CD8-positive, alpha-beta memory T cell (primary cell): ENCODE measurements at regions not wholly inside any gene's neighbourhood (a gene's known extent, or its start where the extent isn't known, plus 50 kb on each side); places are given as distances from the start of the nearest gene placed in this dataset.

Source experiments
- CTCF ChIA-PET: fragments of 350-600 bp; sonication (Branson Sonifier 250); formaldehyde crosslinking; loops from one replicate; lab custom pipeline; 2021; ENCODE audit warnings: antibody characterized with exemption; lab: Charles Lee
- POLR2A ChIA-PET: fragments of 350-600 bp; sonication (Branson Sonifier 250); formaldehyde crosslinking; loops from one replicate; lab custom pipeline; 2021; ENCODE audit warnings: antibody characterized with exemption; lab: Charles Lee
- DNase-seq, 5 donors: peaks; one replicate each; pipeline versions ENCODE4 v3.0.0 to v3.0.0-alpha.2; 2020 to 2022; ENCODE audit warnings: mixed read lengths in 1 of 5
- H3K27ac ChIP-seq: one replicate; pipeline ENCODE4 v1.7.0; 2013; ENCODE audit warnings: low read depth, mild to moderate bottlenecking, low read length, moderate library complexity
- H3K27me3 ChIP-seq: 2 replicates; pipeline ENCODE4 v1.7.0; 2013; ENCODE audit warnings: low read length, mild to moderate bottlenecking; ENCODE audit not compliant: insufficient read depth, poor library complexity, severe bottlenecking
- H3K36me3 ChIP-seq: 2 replicates; pipeline ENCODE4 v1.7.0; 2013; ENCODE audit warnings: mild to moderate bottlenecking, low read length, moderate library complexity; ENCODE audit not compliant: insufficient read depth
- H3K4me1 ChIP-seq: 2 replicates; pipeline ENCODE4 v1.7.0; 2013; ENCODE audit warnings: mild to moderate bottlenecking, low read length, moderate library complexity; ENCODE audit not compliant: insufficient read depth
- H3K4me3 ChIP-seq: 2 replicates; pipeline ENCODE4 v1.7.0; 2013; ENCODE audit warnings: mild to moderate bottlenecking, low read length
- H3K9me3 ChIP-seq: 2 replicates; pipeline ENCODE4 v1.7.0; 2013; ENCODE audit warnings: mild to moderate bottlenecking, low read length
- H3K27ac Mint-ChIP-seq, 8 donors: one replicate each; pipeline ENCODE4 v1.8.0; 2020 to 2021; ENCODE audit warnings: mixed read lengths in 8 of 8, mild to moderate bottlenecking in 6 of 8, inconsistent platforms in 3 of 8, moderate library complexity in 3 of 8
- H3K27me3 Mint-ChIP-seq, 2 donors: one replicate each; pipeline ENCODE4 v1.8.0; 2020 to 2021; ENCODE audit warnings: mixed read lengths in 2 of 2, mild to moderate bottlenecking in 1 of 2, moderate library complexity in 1 of 2
- H3K36me3 Mint-ChIP-seq, 3 donors: one replicate each; pipeline ENCODE4 v1.8.0; 2020 to 2021; ENCODE audit warnings: mixed read lengths in 3 of 3, inconsistent platforms in 1 of 3, mild to moderate bottlenecking in 1 of 3
- H3K4me1 Mint-ChIP-seq, 3 donors: one replicate each; pipeline ENCODE4 v1.8.0; 2020 to 2021; ENCODE audit warnings: mixed read lengths in 3 of 3, inconsistent platforms in 1 of 3, mild to moderate bottlenecking in 1 of 3
- H3K4me3 Mint-ChIP-seq, 7 donors: one replicate each; pipeline ENCODE4 v1.8.0; 2020 to 2021; ENCODE audit warnings: mixed read lengths in 7 of 7, mild to moderate bottlenecking in 6 of 7, moderate library complexity in 4 of 7, inconsistent platforms in 2 of 7
- H3K9me3 Mint-ChIP-seq, 5 donors: one replicate each; pipeline ENCODE4 v1.8.0; 2020 to 2022; ENCODE audit warnings: mixed read lengths in 5 of 5, mild to moderate bottlenecking in 3 of 5, moderate library complexity in 2 of 5, inconsistent platforms in 1 of 5

DNA sequence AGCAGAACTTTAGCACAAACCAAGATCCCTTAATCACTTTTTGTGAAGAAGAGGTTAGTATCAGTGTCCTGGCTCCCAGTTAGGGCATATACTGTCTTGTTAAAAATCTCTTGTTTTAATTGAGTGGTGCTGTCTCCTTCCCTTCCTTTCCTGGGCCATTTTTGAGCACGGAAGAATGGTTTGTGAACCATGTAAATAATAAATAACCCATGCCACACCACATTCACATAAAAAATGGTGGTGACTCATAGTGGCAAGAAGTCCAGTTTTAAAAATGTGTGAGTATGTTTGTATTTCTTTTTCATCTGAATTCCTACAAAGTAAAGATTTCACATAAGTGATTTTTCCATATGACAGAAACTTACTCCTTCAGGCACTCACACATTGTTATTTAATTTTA lies 59.1 kb upstream of the SPRED1 start:
- Mint-ChIP-seq H3K4me3 (no peak overlapping the region), H3K9me3 (no peaks in the 10 kb centered on the region), H3K27ac (no peak overlapping the region), H3K4me1 (no peaks in the 10 kb centered on the region), H3K36me3 (no peaks in the 10 kb centered on the region), H3K27me3 (peaks cover 2 to 36% of the 10 kb centered on the region in 2 donors)
- Histone ChIP-seq H3K27me3 (no peaks in the 10 kb centered on the region), H3K36me3 (no peaks in the 10 kb centered on the region), H3K9me3 (no peaks in the 10 kb centered on the region), H3K27ac (no peak overlapping the region), H3K4me3 (no peak overlapping the region), H3K4me1 (no peaks in the 10 kb centered on the region)
- POLR2A ChIA-PET, result no interaction called here
- CTCF ChIA-PET, result no interaction called here
- DNase-seq, result no peak

DNA sequence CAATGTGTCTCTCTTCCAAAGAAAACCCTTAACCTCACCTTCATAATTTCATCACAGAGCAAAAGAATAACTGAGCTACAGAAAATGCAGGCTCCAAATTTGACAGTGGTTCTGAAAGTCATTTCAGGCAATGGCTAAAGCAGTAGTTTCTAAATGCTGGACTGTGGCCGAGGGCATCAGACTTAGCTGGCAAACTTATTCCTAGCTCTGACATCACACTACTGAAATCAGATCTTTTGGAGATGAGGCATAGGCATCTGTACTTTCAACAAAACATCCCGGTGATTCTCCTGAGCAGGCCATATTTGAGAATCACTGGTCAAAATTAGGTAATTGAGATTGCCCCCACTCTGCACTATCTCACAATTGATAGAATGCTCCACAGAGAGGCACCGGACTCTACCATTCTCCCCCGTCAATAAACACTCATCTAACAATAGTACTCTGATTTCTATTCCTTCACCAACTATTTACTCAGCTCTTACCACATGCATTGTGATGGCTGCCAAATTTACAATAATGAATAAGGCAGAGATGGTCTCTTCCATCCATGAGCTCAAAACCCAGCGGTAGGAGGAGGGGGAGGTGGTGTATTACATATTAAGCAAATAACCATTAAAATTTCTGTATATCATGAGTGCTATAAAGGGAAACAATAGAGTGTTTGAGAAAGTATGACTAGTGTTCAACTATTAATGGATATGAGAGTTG lies 57.3 kb upstream of the SPRED1 start:
- Mint-ChIP-seq H3K27ac (no peak overlapping the region), H3K27me3 (peaks cover 2 to 42% of the 10 kb centered on the region in 2 donors), H3K36me3 (no peaks in the 10 kb centered on the region), H3K9me3 (no peaks in the 10 kb centered on the region), H3K4me1 (no peaks in the 10 kb centered on the region), H3K4me3 (no peak overlapping the region)
- ChIA-PET CTCF (no interaction called here), POLR2A (no interaction called here)
- Histone ChIP-seq H3K27me3 (no peaks in the 10 kb centered on the region), H3K4me3 (no peak overlapping the region), H3K9me3 (no peaks in the 10 kb centered on the region), H3K27ac (no peak overlapping the region), H3K4me1 (no peaks in the 10 kb centered on the region), H3K36me3 (no peaks in the 10 kb centered on the region)
- DNase-seq, result no peak

DNA sequence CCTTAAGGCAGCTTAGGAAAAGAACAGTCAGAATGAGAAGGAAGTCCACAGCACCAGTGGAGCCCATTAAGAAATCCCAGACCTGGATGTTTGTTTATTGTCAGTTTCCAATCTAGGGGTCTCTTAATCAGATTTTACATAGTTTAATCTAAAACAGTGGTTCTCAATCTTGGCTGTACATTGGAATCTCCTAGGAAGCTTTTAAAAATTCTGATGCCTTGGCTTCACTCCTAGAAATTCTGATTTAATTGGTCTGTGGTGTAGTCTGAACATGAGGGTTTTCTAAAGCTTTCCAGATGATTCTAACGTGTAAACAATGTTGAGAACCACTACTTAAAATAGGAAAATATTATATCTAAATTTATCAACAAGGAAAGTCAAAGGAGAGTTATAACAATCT lies 56.6 kb upstream of the SPRED1 start:
- no peaks in the 10 kb centered on the region for H3K36me3 ChIP-seq
- Mint-ChIP-seq H3K4me1 (no peaks in the 10 kb centered on the region), H3K4me3 (no peak overlapping the region), H3K27me3 (peaks cover 2 to 43% of the 10 kb centered on the region in 2 donors), H3K9me3 (no peaks in the 10 kb centered on the region), H3K27ac (no peak overlapping the region), H3K36me3 (no peaks in the 10 kb centered on the region)
- POLR2A ChIA-PET, result no interaction called here
- CTCF ChIA-PET, result no interaction called here
- H3K4me3 ChIP-seq, result no peak overlapping the region
- H3K27me3 ChIP-seq, result no peaks in the 10 kb centered on the region
- no peak for DNase-seq
- no peak overlapping the region for H3K27ac ChIP-seq
- no peaks in the 10 kb centered on the region for H3K4me1 ChIP-seq
- H3K9me3 ChIP-seq, result no peaks in the 10 kb centered on the region

DNA sequence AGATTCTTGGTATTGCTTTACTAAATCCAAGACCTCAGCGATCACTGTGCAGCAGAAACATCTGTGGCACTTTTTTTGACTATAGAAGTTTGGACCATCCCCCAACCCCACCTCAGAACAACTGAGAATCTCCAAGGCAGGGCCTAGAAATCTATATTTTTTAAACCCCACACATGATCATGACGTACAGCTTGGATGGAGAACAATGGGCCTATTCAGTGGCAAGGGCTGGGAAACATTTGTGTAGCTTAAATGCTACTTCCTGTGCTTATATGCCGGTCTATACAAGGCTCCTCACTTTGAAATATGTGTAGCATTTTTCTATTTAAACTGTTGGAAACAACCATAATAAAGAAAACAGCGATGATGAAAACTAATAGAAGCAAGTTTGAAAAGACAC lies 55.1 kb upstream of the SPRED1 start:
- ChIA-PET POLR2A (no interaction called here), CTCF (no interaction called here)
- Mint-ChIP-seq H3K9me3 (no peaks in the 10 kb centered on the region), H3K4me1 (no peaks in the 10 kb centered on the region), H3K27ac (no peak overlapping the region), H3K36me3 (no peaks in the 10 kb centered on the region), H3K4me3 (no peak overlapping the region), H3K27me3 (peaks cover 7 to 43% of the 10 kb centered on the region in 2 donors)
- Histone ChIP-seq H3K9me3 (no peaks in the 10 kb centered on the region), H3K27ac (no peak overlapping the region), H3K4me1 (no peaks in the 10 kb centered on the region), H3K27me3 (no peaks in the 10 kb centered on the region), H3K36me3 (no peaks in the 10 kb centered on the region), H3K4me3 (no peak overlapping the region)
- no peak for DNase-seq

DNA sequence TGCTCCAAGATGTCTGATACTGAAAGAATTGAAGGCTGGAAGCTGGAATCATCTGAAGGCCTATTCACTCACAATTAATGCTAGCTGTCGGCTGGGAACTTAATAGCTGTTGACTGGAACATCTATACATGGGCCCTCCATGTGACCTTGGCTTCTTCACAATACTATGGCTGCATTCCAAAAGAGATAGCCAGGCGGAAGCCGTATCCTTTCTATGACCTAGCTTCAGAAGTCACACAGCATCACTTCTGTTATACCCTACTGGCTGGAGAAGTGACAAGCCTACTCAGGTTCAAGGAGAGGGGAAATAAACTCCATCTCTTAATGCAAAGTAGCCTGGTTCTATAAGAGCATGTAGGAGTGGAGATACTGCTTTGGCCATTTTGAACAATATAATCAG lies 50.9 kb upstream of the SPRED1 start:
- no peaks in the 10 kb centered on the region for H3K9me3 ChIP-seq
- no peaks in the 10 kb centered on the region for H3K36me3 ChIP-seq
- Mint-ChIP-seq H3K36me3 (no peaks in the 10 kb centered on the region), H3K27ac (no peak overlapping the region), H3K4me3 (no peak overlapping the region), H3K9me3 (peaks cover 0 to 1% (median 0%) of the 10 kb centered on the region in 5 donors), H3K4me1 (no peaks in the 10 kb centered on the region), H3K27me3 (peaks cover 11 to 55% of the 10 kb centered on the region in 2 donors)
- no peak for DNase-seq
- ChIA-PET CTCF (no interaction called here), POLR2A (no interaction called here)
- H3K27me3 ChIP-seq, result no peaks in the 10 kb centered on the region
- no peak overlapping the region for H3K4me3 ChIP-seq
- no peaks in the 10 kb centered on the region for H3K4me1 ChIP-seq
- H3K27ac ChIP-seq, result no peak overlapping the region

DNA sequence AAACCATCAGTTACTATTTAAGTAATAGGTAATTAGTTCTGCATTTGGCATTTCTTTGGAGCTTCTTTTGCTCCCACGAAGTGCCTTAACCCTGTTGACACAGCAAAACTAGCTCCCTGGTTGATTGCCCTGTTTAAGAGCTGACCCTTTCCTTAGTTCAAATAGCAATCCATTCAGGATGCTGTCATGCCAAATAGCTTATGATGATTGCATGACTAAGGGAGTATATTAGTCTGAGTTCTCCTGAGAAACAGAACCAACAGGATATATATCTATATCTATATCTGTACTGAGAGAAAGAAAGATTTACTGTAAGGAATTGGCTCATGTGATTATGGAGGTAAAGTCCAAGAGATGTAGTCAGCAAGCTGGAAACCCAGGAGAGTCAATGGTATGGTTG lies 50.3 kb upstream of the SPRED1 start:
- Mint-ChIP-seq H3K4me1 (no peaks in the 10 kb centered on the region), H3K36me3 (no peaks in the 10 kb centered on the region), H3K27ac (no peak overlapping the region), H3K27me3 (peaks cover 11 to 54% of the 10 kb centered on the region in 2 donors), H3K4me3 (no peak overlapping the region), H3K9me3 (peaks cover 0 to 1% (median 0%) of the 10 kb centered on the region in 5 donors)
- DNase-seq, result no peak
- H3K27me3 ChIP-seq, result no peaks in the 10 kb centered on the region
- H3K36me3 ChIP-seq, result no peaks in the 10 kb centered on the region
- H3K4me3 ChIP-seq, result no peak overlapping the region
- no peak overlapping the region for H3K27ac ChIP-seq
- POLR2A ChIA-PET, result no interaction called here
- H3K9me3 ChIP-seq, result no peaks in the 10 kb centered on the region
- H3K4me1 ChIP-seq, result no peaks in the 10 kb centered on the region
- CTCF ChIA-PET, result no interaction called here
